K562 (cell line): ENCODE measurements at regions not wholly inside any gene's neighbourhood (a gene's known extent, or its start where the extent isn't known, plus 50 kb on each side); places are given as distances from the start of the nearest gene placed in this dataset.

Experiments
- CBX5 ChIP-seq: IDR thresholded peaks from 2 replicates; pipeline ENCODE4 v1.6.1; 2014; ENCODE audit warnings: low read depth, borderline replicate concordance
- CUX1 ChIP-seq: fragments of 200-800 bp; sonication (Bioruptor generic); IDR thresholded peaks from 2 replicates; pipeline ENCODE4 v1.6.1; 2016; ENCODE audit warnings: missing genetic modification characterization, missing compliant biosample characterization
- HNRNPLL ChIP-seq: fragments of 200-400 bp; formaldehyde crosslinking; IDR thresholded peaks from 2 replicates; pipeline ENCODE4 v1.6.1; 2017; ENCODE audit warnings: low read length, low read depth, mild to moderate bottlenecking; ENCODE audit not compliant: poor library complexity, severe bottlenecking
- PBX2 ChIP-seq, 2 experiments: IDR thresholded peaks in 1 of 2; conservative IDR thresholded peaks in 1 of 2; 2 replicates each; pipeline ENCODE4 v1.6.1; 2016; ENCODE audit warnings: low read depth in 2 of 2, mild to moderate bottlenecking in 1 of 2, missing compliant biosample characterization in 1 of 2, missing genetic modification characterization in 1 of 2, moderate library complexity in 1 of 2
- PHF8 ChIP-seq: fragments of 200-600 bp; sonication (generic); IDR thresholded peaks from 2 replicates; pipeline ENCODE4 v1.6.1; 2012; ENCODE audit warnings: mixed run types, mild to moderate bottlenecking, inconsistent platforms, low read length, moderate library complexity, borderline replicate concordance
- RB1 ChIP-seq: fragments of 450-650 bp; IDR thresholded peaks from 2 replicates; pipeline ENCODE4 v1.6.1; 2017; ENCODE audit warnings: low read depth, mild to moderate bottlenecking
- ZBTB8A ChIP-seq: fragments of 450-650 bp; IDR thresholded peaks from 2 replicates; pipeline ENCODE4 v1.6.1; 2018; ENCODE audit warnings: mild to moderate bottlenecking, moderate library complexity; ENCODE audit not compliant: partially characterized antibody
- ZNF384 ChIP-seq: IDR thresholded peaks from 2 replicates; pipeline ENCODE4 v1.6.1; 2012; ENCODE audit warnings: low read depth, low read length, improper control_type of control experiment
- TF ChIP-seq, protein P1 (sequence below), 2 experiments: fragments of 450-650 bp; formaldehyde crosslinking in 1 of 2; IDR thresholded peaks; 2 replicates each; pipeline versions ENCODE4 v1.4.0 to v1.6.1; 2014 to 2020; ENCODE audit warnings: mild to moderate bottlenecking in 2 of 2, borderline replicate concordance in 1 of 2, low read depth in 1 of 2

DNA sequence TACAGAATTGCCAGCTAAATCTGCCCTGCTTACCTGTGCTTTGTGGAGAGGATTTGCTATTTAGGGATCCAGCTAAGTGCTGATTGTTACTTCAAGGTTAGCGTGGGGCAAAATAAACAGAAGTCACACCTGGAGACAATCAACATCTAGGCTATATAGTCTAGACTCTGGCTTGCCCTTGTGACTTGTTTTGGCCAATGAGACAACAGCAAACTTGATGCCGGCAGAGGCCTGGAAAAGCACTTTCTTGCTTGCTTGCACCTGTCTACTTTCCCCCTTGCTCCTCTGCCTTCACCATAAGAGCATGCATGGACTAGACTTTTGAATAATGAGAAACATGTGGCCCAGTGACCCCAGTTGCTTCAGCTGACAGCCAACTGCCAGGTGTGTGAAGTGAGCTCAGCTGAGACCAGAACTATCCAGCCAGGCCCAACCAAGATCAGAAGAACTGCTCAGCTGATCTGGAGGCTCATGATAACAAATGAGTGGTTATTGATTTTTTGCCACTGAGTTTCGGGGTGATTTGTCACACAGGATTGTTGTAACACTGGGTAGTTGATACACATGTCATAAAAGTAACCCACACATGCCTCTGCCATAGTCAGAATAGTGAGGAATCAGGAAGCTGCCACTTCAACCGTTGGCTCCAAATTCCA lies 164.4 kb downstream of the RBMX2 start (continued):
- TF ChIP-seq, protein P1, sequence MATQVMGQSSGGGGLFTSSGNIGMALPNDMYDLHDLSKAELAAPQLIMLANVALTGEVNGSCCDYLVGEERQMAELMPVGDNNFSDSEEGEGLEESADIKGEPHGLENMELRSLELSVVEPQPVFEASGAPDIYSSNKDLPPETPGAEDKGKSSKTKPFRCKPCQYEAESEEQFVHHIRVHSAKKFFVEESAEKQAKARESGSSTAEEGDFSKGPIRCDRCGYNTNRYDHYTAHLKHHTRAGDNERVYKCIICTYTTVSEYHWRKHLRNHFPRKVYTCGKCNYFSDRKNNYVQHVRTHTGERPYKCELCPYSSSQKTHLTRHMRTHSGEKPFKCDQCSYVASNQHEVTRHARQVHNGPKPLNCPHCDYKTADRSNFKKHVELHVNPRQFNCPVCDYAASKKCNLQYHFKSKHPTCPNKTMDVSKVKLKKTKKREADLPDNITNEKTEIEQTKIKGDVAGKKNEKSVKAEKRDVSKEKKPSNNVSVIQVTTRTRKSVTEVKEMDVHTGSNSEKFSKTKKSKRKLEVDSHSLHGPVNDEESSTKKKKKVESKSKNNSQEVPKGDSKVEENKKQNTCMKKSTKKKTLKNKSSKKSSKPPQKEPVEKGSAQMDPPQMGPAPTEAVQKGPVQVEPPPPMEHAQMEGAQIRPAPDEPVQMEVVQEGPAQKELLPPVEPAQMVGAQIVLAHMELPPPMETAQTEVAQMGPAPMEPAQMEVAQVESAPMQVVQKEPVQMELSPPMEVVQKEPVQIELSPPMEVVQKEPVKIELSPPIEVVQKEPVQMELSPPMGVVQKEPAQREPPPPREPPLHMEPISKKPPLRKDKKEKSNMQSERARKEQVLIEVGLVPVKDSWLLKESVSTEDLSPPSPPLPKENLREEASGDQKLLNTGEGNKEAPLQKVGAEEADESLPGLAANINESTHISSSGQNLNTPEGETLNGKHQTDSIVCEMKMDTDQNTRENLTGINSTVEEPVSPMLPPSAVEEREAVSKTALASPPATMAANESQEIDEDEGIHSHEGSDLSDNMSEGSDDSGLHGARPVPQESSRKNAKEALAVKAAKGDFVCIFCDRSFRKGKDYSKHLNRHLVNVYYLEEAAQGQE (IDR thresholded peaks at IDR 0.05; ENCODE audit: borderline replicate concordance), result peak; percentile 29; the same call in 1 of the 2 replicates
- TF ChIP-seq, protein P1 (CRISPR knock-in tag; IDR thresholded peaks at IDR 0.05; ENCODE audit: low read depth), result no peak
- TF ChIP-seq ZBTB8A, result no peak
- no peak for TF ChIP-seq CUX1 (CRISPR knock-in tag)
- TF ChIP-seq CBX5, result no peak
- no peak for TF ChIP-seq PHF8
- TF ChIP-seq PBX2 (CRISPR knock-in tag; IDR thresholded peaks at IDR 0.05; ENCODE audit: low read depth), result no peak
- TF ChIP-seq PBX2 (tag; conservative IDR thresholded peaks at IDR 0.05; ENCODE audit: low read depth), result no peak
- no peak for TF ChIP-seq HNRNPLL
- TF ChIP-seq ZNF384, result no peak
- no peak for TF ChIP-seq RB1
